GM21717 (cell line): ENCODE measurements at regions not wholly inside any gene's neighbourhood (a gene's known extent, or its start where the extent isn't known, plus 50 kb on each side); places are given as distances from the start of the nearest gene placed in this dataset.
A peak's percentile ranks its signal among the peaks of the same experiment; 100 is the strongest.

ENCODE experiments used
- ATAC-seq: cut with Tn5 transposase; IDR thresholded peaks from one replicate; pipeline ENCODE4 v1.9.1; 2021; ENCODE audit warnings: mild to moderate bottlenecking, moderate library complexity; ENCODE audit not compliant: unreplicated experiment

- ATAC-seq: no peak
Observed at GRCh38 chr2:183984871-183985270, 613.5 kb upstream of the ZNF804A start.

GRCh38 chr2:183991968-183992367, 606.4 kb upstream of the ZNF804A start:
- no peak for ATAC-seq

- peak; percentile 79 for ATAC-seq
Observed at GRCh38 chr2:183993052-183993451, 605.3 kb upstream of the ZNF804A start.

DNA sequence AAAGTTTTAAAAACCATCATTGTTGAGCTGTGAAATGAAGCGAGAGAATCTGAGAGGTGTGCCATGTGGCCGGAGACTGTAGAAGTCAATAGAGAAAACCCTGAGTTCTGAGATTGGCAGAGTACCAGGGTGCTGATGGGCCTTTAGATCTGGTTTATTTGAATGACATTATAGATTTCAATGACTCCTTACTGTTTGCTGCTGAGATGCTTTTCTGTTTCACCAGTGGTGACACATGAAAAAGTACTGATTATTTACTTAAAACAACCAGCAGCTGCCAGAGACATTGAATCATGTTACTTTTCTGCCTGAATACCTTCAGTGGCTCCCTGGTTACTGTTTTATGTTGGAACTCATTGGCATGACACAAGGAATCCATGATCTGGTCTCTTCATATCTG, 602.7 kb upstream of the ZNF804A start:
- no peak for ATAC-seq

DNA sequence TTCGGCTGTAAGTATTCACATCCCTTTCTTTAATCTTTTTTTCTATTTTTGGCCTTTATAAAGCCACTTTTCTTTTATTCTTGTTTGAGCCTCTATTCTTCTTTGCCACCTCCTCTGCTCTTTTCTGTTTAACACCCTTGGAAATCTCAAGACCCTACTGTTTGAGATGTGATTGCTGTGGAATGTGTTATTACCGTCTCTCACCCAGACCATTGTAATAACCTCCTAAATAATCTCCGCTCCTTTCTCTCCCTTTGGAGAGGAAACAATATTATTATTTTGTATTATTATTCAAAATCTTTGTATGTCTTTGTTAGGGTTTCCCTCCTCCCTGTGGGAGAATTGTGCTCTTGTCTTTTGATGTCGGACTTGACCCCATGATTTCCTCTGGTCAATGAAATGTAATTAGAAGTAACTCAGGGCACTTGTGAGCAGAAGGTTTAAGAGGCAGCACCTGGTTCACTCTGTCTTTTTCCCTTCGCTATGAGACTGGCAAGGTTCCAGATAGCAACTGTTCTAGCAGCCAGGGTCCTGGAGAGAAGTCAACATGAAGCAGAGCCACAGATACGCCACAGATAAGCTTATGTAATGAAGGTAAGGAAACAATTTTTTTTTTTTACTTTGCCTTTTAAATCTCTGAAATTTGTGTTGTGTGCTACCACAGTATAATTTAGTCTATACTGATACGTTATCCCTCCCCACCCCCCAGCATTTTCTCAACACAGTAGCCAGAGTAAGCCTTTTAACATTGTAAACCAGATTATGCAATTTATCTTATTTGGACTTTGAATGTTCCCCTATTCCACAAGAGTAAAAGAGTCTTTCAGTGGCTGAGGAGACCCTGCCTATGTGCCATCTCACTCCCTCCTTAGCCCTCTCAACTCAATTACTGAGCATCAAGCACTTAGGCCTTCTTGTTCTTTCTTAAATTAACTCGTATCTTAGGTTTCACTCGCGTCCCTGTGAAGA, 601.2 kb upstream of the ZNF804A start:
- no peak for ATAC-seq

- ATAC-seq: peak; percentile 91
Observed at GRCh38 chr2:183998041-183998796, 600.1 kb upstream of the ZNF804A start.

- ATAC-seq: peak; percentile 29
Observed at GRCh38 chr2:183998797-183999190, 599.5 kb upstream of the ZNF804A start.

DNA sequence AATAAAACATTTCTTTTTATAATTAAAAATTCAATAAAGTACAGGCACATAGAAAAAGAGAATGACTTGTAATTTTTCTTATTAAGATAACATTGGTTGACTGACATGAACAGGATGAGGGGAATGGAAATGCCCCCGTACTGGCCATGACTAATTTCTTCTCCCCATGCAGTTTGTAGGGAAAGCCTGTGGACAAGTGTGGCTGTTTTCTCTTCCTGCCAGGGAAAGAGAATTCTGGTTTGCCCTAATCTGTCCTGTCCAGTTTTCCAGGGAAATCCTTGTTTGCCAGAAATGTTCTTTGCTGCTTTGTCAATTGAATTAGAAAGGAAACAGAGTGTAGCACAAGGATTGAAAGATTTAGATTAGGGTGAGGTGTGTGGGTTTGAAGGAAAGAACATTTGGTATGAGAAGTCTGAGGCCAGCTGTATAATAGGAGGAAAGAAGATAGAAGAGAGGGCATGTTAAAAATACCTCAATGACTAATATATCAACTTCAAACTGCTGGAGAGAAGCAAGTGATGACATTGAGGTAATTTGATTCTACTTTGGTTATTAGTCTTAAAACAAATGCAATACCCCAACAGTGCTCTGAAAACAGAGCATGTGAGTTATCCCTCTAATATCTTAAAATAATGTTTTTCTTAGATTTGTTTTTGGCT, 593.9 kb upstream of the ZNF804A start:
- ATAC-seq: peak; percentile 85

DNA sequence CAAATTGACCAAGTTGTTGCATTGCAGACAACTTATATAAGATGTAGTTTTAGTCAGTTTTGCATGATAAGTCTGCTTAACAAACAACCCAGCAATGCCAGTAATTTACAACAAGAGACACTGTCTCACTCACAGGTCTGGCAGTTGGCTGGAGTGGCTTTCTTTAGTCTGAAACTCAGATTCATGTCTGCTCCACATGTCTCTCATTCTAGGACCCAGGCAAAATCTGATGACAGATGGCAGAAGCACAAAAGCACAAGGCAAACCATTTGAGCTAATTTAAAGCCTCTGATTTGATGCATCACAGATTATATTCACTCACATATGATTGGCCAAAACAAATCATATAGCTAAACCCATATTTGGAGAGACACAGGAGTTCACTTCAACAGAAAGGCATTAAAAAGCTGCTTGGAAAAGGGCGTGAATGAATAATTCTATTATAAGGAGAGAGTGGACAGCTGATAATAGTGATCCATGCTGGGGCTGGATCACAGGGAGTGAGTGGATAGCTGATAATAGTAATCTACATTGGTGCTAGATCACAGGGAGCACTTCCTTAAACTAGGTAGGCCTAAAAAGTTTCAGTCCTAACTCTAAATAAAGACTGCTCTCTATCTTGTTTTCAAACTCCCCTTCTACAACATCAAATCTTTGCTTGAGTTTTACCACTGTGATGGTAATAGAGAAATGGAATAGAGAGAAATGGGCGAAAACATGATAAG, 593.2 kb upstream of the ZNF804A start:
- peak; percentile 46 for ATAC-seq

DNA sequence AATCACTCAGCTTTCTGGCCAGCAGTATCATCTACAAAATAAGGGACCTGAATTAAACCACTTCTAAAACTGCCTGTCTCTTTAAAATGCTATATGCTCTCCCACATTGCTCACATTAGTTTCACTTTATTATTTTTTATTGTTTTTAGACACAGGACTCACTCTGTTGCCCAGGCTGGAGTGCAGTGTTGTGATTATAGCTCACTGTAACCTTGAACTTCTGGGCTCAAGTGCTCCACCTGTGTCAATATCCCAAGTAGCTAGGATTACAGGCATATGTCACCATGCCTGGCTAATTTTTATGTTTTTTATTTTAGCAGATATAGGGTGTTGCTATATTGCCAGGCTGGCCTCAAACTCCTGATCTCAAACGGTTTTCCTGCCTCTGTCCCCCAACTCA, 591.3 kb upstream of the ZNF804A start:
- no peak for ATAC-seq

- no peak for ATAC-seq
Observed at GRCh38 chr2:184026961-184027360, 571.4 kb upstream of the ZNF804A start.

DNA sequence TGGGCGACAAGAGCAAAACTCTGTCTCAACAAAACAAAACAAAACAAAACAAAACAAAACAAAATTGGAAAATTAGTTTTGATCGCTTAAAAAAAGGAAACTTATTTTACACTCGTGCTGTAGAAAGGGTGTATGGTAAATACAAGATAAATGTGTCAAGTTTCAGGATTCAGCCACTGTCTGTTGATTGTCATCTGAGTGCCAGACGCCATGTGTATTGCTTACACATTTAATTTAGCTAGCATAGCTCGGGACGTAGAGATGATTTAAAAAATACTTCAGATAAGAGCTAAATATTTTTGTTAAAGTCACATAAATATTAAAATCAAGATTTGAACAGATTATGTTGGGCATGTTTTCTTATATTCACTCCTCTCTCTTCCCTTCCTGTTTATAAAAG, 568.1 kb upstream of the ZNF804A start:
- no peak for ATAC-seq

DNA sequence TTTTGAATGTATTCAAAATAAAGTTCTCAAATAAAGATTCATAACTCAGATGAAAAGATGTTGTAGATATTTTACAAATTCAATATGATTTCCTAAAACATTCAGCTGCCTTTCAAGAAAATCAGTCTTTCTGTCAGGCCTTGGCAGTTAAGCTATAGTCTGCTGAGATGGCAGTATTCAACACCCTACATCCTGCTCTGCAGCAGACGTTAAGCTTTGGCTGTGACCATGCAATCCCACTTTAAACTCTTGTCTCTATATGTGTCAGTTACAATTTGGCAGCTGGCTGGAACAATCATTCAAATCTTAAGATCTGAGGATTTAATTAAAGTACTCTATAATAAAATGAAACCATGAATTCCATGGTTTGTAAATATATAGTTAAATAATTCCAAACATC, 567.3 kb upstream of the ZNF804A start:
- ATAC-seq: no peak

DNA sequence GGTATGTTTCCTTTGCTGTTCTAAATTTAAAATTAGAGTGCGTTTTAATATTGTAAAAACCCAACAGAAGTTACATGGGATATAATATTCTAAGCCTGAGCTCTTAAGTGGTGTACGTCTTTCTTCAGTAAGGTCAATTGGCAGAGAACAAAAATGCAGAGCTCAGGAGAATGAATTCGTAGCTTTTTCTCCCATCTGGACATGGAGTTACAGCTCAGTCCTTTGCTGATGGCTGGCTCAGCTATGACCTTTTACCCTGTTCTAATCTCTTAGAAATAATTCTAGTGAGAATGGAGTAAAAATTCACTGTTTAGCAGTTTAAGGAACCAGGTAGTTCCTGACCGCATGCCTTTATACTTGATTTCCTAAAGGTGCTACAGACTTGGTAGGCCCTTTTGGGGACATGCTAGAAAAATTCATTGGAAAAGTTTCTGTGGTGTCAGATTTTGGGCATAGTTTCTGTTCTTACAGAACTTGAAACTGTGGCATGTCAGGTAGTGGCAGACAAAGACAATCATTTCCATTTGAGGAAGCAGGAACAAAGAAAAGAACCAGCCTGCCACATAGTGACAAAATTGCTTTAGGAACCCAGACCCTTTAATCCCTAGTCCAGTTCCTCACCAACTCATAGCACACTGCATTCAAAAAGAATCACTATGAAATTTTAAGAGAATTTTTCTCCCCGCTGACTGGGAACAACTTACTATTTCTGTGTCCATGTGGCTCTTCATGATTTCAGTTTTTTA, 566.8 kb upstream of the ZNF804A start:
- no peak for ATAC-seq

- ATAC-seq: no peak
Observed at GRCh38 chr2:184032983-184033382, 565.3 kb upstream of the ZNF804A start.

GRCh38 chr2:184037273-184037672, 561.1 kb upstream of the ZNF804A start:
- ATAC-seq: no peak

GRCh38 chr2:184039493-184039892, 558.8 kb upstream of the ZNF804A start:
- no peak for ATAC-seq

DNA sequence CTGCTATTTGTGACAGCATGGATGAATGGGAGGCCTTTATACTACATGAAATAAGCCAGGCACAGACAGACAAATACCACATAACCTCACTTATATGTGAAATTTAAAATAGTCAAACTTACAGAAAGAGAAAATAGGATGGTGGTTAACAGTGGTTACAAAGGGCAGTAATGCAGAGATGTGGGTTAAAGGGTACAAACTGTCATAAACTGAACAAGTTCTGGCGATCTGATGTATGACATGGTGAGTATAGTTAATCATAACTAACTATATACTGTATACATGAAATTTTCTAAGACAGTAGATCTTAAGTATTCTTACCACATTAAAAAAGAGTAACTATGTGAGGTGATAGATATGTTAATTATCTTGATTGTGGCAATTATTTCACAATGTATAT, 558.1 kb upstream of the ZNF804A start:
- no peak for ATAC-seq

- no peak for ATAC-seq
Observed at GRCh38 chr2:184041077-184041476, 557.3 kb upstream of the ZNF804A start.

GRCh38 chr2:184041777-184042176, 556.6 kb upstream of the ZNF804A start:
- ATAC-seq: no peak
